ENCODE measurements at regions not wholly inside any gene's neighbourhood (a gene's known extent, or its start where the extent isn't known, plus 50 kb on each side); places are given as distances from the start of the nearest gene placed in this dataset.
"Not testable (repeated sequence)": the region's sequence is repeated elsewhere in the genome, so short reads cannot be mapped to it uniquely, and the experiment has no call there.

DNA sequence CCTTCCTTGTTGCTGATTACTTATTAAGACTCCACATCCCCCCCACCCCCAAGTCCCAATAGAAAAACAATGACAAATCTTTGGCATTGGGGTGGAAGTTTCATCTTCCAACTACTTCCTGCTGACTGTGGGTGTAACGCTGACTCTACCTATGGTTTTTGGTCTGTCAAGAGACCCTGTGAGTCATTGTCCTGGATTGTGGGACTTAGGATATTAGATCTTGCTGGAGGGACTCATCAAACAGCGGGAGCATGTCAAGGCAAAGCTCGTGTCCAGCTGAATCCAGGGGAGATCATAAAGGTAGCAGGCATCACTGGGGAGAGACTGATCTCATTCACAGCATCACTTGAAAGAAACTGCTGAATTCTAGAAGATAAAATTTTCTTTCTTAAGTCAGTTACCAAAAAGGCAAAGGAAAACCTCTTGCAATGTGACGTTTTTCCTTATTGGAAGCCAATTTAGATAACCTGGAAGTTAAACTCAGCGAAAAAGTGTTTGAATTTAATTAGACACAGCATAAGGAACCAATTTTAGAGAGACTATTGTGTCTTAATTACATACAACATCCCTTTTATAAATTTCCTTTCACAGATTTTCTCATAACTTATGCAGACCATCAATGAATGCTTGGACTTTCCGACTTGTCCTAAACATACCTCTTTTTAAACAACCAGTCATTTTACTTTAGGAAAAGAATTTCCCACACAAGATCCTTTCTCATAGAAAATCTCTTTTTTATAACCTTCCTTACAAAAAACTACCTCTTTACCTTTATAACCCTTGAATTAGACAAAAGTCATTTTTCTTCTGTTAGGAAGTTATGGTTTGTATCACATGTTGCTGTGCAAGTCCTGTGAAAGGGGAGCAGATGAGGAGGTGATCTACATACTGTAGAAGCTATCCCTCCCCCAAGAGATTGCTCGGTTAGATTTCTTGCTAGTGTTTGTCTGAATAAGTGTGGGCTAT lies 94.6 kb upstream of the SCAF11 start:
- no peak for DNase-seq

DNA sequence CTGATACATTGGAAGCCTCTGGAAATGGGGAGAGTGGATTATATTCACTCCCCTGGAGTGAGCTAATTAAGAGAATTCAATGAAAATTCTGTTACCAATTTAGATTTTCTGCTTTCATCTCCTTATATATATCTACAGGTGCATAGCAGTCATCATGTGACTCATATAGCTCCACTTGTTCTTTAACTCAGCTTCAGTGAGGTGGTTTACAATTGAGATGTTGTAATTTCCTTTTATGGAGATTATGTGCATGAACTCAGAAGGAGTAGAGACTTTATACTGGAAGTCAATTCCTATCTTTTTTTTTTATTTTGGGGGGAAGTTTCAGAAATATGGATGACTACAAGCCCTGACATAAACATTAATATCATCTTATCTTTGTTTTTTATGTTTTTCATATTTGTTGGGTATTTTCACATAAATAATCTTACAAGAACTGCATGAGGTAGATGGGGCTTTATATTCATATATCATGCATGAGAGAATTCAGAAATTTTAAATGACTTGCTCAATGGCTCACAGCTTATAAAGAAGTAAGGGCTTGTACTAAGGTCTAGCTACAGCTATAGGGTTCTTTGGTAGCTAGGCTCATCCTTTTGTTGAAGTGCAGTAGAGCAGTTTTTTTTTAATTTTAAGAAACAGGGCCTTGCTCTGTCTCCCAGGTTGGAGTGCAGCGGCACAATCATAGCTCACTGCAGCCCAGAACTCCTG lies 92.3 kb upstream of the SCAF11 start:
- no peak for DNase-seq

DNA sequence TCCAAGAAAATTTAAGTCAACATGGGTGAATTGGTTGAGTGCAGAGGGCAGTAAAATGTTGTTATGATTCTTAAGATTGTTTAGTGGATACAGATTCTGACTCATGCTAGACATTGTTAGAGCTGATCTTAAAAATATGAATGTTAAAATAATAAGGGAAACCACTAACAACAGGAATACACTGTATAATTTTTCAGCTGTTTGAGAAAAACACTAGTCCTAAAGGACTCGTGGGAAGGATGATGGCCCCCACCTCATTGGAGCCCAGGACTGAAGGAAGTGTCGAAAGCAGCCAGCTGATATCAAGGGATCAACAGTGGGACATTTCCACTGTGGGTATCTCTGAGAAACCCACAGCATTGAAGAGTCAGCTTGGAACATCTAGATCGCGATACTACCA lies 82.9 kb upstream of the SCAF11 start:
- DNase-seq = no peak

DNA sequence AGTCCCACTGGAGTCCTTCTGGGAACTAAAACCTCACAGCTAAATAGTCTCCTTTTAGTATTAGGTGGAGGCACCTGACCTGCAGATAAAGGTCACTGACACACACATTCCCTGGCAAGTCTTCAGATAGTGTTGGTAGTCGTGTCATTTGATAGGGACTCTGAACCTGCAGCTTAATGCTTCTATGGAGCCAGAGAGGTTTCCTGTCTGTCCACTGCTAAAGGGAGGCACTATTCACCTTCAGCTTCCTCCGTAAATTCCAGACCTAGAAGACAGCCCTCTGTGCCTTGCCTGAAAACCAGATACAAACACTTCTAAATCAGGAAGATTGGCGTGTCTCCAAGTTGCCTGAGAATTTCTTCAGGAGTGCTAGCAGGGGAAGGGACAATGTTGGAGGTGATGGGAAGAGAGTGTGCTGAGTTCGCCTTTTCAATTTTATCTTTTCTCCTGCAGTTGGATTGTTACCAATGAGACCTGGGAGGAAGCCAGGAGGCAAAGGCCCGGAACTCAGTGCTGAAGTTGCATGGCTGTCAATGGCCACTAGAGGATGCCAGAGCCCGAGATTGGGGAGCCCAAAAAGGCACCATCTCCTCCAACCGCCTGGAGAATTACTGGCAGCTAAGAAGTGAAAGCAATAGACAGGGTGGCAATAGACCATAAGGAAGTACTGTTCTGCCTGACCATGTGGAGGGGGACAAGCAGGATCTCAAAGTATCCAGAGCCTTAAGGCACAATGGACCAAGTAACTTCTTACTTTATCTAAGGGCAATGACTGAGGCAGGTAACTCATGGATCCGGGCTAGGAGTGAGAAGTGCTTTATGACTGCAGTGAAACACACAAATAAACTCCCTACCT lies 81.6 kb upstream of the SCAF11 start:
- peak; percentile 48 for DNase-seq

DNA sequence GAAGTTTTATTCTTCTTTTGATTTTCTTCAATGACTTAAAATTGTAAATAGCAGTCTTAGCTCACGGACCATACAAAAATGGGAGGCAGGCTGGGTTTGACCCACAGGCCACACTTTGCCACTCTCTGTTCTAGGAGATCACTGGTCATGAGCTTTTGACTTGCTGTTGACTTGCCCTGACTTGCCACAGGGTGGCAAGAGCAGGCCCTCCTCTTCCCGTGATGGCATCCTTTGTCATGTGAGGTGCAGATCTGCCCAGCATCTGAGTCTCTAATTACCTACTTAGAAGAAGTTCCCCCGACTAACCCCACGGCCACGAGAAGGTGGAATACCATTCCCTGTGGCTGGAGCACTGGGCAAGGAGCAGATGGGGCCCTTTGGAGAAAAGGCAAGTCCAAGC lies 81.0 kb upstream of the SCAF11 start:
- DNase-seq = no peak

DNA sequence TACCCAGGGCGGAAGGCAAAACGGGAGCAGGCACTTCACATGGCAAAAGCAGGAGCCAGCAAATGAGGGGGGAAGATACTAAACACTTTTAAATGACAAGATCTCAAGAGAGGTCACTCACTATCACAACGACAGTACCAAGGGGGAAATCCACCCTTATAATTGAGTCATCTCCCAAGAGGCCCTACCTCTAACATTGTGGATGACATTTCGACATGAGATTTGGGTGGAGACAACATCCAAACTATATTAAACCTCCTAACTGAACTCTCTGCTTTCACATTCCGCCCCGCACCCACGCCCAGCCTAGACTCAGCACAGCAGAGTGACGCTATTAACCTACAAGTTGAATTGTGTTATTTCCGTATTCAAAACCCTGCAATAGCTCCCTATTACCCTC lies 76.7 kb upstream of the SCAF11 start:
- DNase-seq = no peak

DNA sequence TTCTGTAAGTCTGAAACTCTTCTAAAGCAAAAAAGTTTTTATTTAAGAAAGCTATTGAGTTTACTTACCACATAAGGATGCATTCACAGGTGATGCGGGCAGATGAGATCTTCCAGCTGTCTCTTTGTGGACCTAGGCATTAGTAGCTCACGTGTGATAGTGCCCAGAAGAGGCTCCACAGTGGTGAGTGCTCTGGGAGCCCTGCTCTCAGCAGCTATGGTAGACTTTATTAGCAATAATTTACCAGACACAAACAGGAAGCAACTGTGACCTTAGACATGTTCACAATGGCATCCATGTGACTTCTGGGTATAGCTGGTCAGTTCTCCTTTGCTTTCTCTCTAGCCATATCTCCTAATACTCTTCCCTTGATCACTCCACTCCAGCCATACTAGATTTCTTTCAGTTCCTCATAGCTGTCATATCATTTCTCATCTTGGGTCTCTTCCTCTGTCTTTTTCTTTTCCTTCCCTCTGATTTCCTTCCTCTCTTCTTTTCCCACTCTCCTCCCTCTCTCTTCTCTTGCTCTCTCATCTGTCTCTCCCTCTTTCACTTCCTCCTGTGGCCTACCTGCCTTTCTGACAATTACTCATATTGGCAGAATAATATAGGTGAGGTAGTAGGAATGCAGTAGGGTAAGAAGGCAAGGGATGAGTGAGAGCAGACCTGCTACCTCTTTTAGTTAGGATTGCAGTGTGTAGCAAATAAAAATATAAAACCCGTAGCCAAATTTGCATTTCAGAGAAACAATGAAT lies 75.2 kb upstream of the SCAF11 start:
- no peak for DNase-seq

DNA sequence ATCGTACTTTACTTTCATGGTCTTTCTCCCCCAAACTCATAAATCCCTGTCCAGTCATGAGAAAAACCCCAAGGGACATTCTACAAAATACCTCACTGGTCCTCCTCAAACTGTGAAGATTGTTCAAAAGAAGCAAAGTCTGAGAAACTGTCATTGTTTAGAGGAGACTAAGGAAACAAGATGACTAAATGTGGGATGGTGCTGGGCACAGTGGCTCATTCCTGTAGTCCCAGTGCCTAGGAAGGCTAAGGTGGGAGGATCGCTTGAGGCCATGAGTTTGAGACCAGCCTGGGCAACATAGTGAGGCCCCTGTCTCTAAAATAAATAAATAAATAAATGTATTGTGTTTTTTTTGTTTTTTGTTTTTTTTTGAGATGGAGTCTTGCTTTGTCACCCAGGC lies 74.2 kb upstream of the SCAF11 start:
- no peak for DNase-seq

DNA sequence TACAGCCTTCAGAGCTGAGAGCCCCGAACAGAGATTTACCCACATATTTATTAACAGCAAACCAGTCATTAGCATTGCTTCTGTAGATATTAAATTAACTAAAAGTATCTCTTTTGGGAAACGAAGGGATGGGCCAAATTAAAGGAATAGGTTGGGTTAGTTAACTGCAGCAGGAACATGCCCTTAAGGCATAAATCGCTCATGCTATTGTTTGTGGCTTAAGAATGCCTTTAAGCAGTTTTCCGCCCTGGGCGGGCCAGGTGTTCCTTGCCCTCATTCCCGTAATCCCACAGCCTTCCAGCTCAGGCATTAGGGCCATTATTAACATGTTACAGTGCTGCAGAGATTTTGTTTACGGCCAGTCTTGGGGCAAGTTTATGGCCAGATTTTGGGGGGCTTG lies 68.3 kb upstream of the SCAF11 start:
- not testable (repeated sequence) for DNase-seq

DNA sequence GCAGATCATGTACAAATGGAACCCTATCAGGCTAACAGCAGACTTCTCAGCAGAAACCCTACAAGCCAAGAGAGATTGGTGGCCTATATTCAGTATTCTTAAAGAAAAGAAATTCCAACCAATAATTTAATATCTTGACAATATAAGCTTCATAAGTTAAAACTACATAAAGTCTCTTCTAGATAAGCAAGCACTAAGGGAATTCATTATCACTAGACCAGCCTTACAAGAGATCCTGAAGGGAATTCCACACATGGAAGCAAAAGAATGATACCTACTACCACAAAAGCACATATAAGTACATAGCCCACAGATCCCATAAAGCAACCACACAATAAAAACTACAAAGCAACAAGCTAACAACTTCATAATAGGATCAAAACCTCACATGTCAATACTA lies 60.4 kb upstream of the SCAF11 start:
- no peak for DNase-seq

DNA sequence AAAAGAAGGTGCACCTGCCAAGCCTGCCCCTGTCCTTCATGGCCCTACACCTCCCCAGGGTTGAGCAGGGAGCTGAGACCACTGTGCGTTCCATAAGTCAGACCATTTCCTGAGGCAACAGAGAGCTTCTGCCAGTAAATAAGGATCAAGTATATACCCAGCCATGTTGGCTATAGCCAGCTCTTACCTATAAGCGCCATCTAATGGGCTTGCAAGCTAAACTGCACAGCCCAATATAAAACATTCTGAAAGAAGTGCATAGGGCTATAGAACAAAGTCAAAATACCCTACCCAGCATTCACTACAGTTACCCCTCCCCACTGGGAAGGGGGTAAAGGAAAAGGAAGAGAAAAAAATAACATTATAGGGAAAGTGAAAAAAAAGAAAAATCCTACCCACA lies 59.3 kb upstream of the SCAF11 start:
- no peak for DNase-seq

DNA sequence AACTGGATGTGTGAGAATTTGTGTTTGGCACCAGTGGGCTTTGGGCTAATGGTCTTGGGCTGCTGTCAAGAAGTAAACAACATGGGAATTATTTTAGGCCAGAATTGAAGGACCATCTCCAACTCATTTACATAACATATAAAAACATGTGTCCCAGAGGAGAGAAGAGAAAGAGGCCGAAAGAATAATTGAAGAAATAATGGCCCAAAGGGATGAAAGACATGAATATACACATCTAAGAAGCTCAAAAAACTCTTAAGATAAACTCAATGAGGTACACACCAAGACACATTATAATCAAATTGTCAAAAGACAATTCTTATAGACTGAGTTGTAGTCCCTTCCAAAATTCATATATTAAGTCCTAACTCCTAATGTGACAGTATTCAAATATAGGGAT lies 56.1 kb upstream of the SCAF11 start:
- no peak for DNase-seq

DNA sequence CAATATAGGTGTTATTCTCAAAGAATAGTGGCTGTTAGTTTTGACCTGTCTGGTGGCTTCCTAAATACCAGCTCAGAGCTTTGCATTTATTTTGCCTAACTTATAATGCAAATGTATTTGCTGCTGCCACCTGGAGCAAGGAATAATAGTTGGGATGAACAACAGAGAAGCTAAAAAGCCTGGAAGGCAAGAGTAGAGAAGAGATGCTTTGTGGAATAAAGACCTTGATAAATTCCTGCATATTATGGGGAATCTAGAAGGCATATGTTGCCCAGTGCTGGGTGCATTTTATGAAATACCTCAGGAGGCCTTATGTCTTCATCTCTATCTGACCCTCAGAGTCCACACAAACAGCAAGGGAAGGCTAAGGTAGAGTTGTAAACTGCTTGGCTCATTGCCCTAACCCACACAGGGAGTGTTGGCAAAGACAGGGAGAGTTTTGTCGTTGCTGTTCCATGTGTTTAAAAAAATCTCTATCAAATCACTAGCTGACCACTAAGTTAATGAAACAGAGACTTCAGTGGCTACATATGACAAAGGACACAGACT lies 53.7 kb upstream of the SCAF11 start:
- no peak for DNase-seq
